PC-3 (cell line): ENCODE measurements at regions not wholly inside any gene's neighbourhood (a gene's known extent, or its start where the extent isn't known, plus 50 kb on each side); places are given as distances from the start of the nearest gene placed in this dataset.

Experiments
- ATAC-seq: fragments of 200-7000 bp; cut with Tn5 transposase; 2 replicates; pipeline ENCODE4 v1.9.1; 2020; ENCODE audit warnings: mild to moderate bottlenecking, moderate library complexity
- BruUV-seq: library from RNA; stranded (reverse); fragments of 400-500 nt; replicated peaks from 2 replicates; lab custom pipeline; 2021; lab: Mats Ljungman, UMichigan
- CTCF ChIA-PET: fragments of 300-600 bp; sonication (Branson Sonifier 250); formaldehyde crosslinking; loops from one replicate; lab custom pipeline; 2022; ENCODE audit warnings: antibody characterized with exemption; lab: Charles Lee
- POLR2A ChIA-PET: fragments of 300-600 bp; sonication (Branson Sonifier 250); formaldehyde crosslinking; loops from one replicate; lab custom pipeline; 2022; ENCODE audit warnings: antibody characterized with exemption; ENCODE audit not compliant: unreplicated experiment; lab: Charles Lee
- DNase-seq: peaks from one replicate; pipeline ENCODE4 v3.0.0-alpha.2; 2015
- H2AFZ ChIP-seq: fragments of 300-600 bp; sonication (generic); 2 replicates; pipeline ENCODE4 v1.6.0; 2016; ENCODE audit warnings: antibody characterized with exemption, low read length
- H3F3A ChIP-seq: fragments of 300-600 bp; sonication (generic); one replicate; pipeline ENCODE4 v1.6.0; 2017; ENCODE audit warnings: antibody characterized with exemption, low read length, control low read depth, mild to moderate bottlenecking; ENCODE audit not compliant: unreplicated experiment
- H3K27ac ChIP-seq: fragments of 300-600 bp; sonication (generic); 2 replicates; pipeline ENCODE4 v1.5.1; 2016; ENCODE audit warnings: mild to moderate bottlenecking, low read length
- H3K27me3 ChIP-seq: fragments of 300-600 bp; sonication (generic); 2 replicates; pipeline ENCODE4 v1.6.1; 2016; ENCODE audit warnings: low read length, mixed read lengths
- H3K36me3 ChIP-seq: fragments of 300-600 bp; sonication (generic); 2 replicates; pipeline ENCODE4 v1.6.1; 2016; ENCODE audit warnings: low read depth, mixed run types, low read length, mixed read lengths
- H3K4me1 ChIP-seq: fragments of 300-600 bp; sonication (generic); 2 replicates; pipeline ENCODE4 v1.5.1; 2016; ENCODE audit warnings: low read length; ENCODE audit not compliant: insufficient read depth
- H3K4me2 ChIP-seq: fragments of 300-600 bp; sonication (generic); 2 replicates; pipeline ENCODE4 v1.6.0; 2016; ENCODE audit warnings: low read length
- H3K4me3 ChIP-seq: fragments of 300-600 bp; sonication (generic); 2 replicates; pipeline ENCODE4 v1.5.1; 2016; ENCODE audit warnings: mild to moderate bottlenecking, low read length, mixed read lengths
- H3K79me2 ChIP-seq: fragments of 300-600 bp; sonication (generic); 2 replicates; pipeline ENCODE4 v1.6.1; 2017; ENCODE audit warnings: low read length, mixed read lengths
- H3K9ac ChIP-seq: fragments of 300-600 bp; sonication (generic); 2 replicates; pipeline ENCODE4 v1.6.0; 2016; ENCODE audit warnings: mild to moderate bottlenecking, low read length
- H3K9me2 ChIP-seq: fragments of 300-600 bp; sonication (generic); replicated peaks from 2 replicates; pipeline ENCODE4 v1.6.1; 2016; ENCODE audit warnings: mixed run types, low read length, mixed read lengths
- H3K9me3 ChIP-seq: fragments of 300-600 bp; sonication (generic); 2 replicates; pipeline ENCODE4 v1.6.1; 2016; ENCODE audit warnings: low read length, mixed read lengths
- H4K20me1 ChIP-seq: fragments of 300-600 bp; sonication (generic); 2 replicates; pipeline ENCODE4 v1.6.1; 2016; ENCODE audit warnings: low read length, mixed read lengths
- CTCF ChIP-seq: fragments of 300-600 bp; sonication (generic); conservative IDR thresholded peaks from 2 replicates; pipeline ENCODE4 v1.5.1; 2017; ENCODE audit warnings: antibody characterized with exemption, low read depth, mild to moderate bottlenecking, low read length
- EZH2 ChIP-seq: fragments of 300-600 bp; sonication (generic); IDR thresholded peaks from one replicate; pipeline ENCODE4 v1.6.1; 2017; ENCODE audit warnings: antibody characterized with exemption, mild to moderate bottlenecking, low read length; ENCODE audit not compliant: unreplicated experiment
- EZH2phosphoT487 ChIP-seq: fragments of 300-600 bp; sonication (generic); IDR thresholded peaks from 2 replicates; pipeline ENCODE4 v1.6.1; 2018; ENCODE audit warnings: mild to moderate bottlenecking, antibody characterized with exemption, low read length, borderline replicate concordance
- intact Hi-C: fragments of 100-400 bp; cut with micrococcal nuclease; formaldehyde crosslinking; loops from 2 replicates; pipeline ENCODE4 v1.9.0; 2023

- TF ChIP-seq EZH2phosphoT487 = no peak
- BruUV-seq = no TSS peak
- Histone ChIP-seq H3F3A (no peaks in the 10 kb centered on the region), H3K27ac (no peak overlapping the region), H3K9me2 (no peaks in the 10 kb centered on the region), H3K9ac (no peak overlapping the region), H3K36me3 (no peaks in the 10 kb centered on the region), H3K4me1 (no peaks in the 10 kb centered on the region), H3K79me2 (no peaks in the 10 kb centered on the region), H2AFZ (no peak overlapping the region), H3K27me3 (peaks cover 39% of the 10 kb centered on the region; the same call in 1 of the 2 replicates), H3K4me2 (no peak overlapping the region), H3K4me3 (no peak overlapping the region), H3K9me3 (no peaks in the 10 kb centered on the region), H4K20me1 (no peaks in the 10 kb centered on the region)
- ChIA-PET CTCF (no interaction called here), POLR2A (no interaction called here)
- ATAC-seq (no peak), DNase-seq (no peak)
- intact Hi-C loops = no loop called here
Measured at GRCh38 chr11:45440111-45440510, 154.0 kb upstream of the SYT13 start.

DNA sequence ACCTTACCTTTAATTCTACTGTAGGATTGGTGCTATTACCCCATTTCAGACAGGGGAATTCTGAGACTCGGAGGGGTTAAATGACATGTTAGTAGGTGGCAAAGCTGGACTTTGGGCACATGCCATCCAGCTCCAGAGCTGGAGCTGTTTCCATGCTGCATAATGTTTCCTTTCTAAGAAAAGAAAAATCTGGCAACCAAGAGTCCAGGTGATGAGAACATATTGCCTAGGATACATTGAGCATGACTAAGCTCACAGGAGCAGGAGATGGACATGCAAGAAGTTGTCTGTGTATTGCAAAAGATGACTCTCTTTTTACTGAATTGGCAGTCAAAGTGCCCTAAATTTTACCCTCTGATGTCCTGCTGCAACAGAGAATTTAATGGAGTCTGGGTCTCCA is 150.8 kb upstream of the SYT13 start:
- H3K27me3 ChIP-seq = peaks cover 38% of the 10 kb centered on the region
- H3K4me1 ChIP-seq = no peaks in the 10 kb centered on the region
- H3K27ac ChIP-seq = no peak overlapping the region
- no peak for TF ChIP-seq EZH2
- no peak for ATAC-seq
- H4K20me1 ChIP-seq = no peaks in the 10 kb centered on the region
- no peak for DNase-seq
- intact Hi-C loops = no loop called here
- H3K4me3 ChIP-seq = no peak overlapping the region
- H3K9me3 ChIP-seq = no peaks in the 10 kb centered on the region
- H3K79me2 ChIP-seq = no peaks in the 10 kb centered on the region
- H3K9me2 ChIP-seq = no peaks in the 10 kb centered on the region
- ChIA-PET CTCF (no interaction called here), POLR2A (no interaction called here)
- no peak overlapping the region for H3K4me2 ChIP-seq
- H3F3A ChIP-seq = no peaks in the 10 kb centered on the region
- no peaks in the 10 kb centered on the region for H3K36me3 ChIP-seq
- no TSS peak for BruUV-seq
- H2AFZ ChIP-seq = no peak overlapping the region
- H3K9ac ChIP-seq = no peak overlapping the region

GRCh38 chr11:45436118-45436517 is 150.0 kb upstream of the SYT13 start:
- H3K27ac ChIP-seq = no peak overlapping the region
- TF ChIP-seq EZH2 = no peak
- TF ChIP-seq CTCF = no peak
- TF ChIP-seq EZH2phosphoT487 = no peak
- no peak overlapping the region for H2AFZ ChIP-seq
- ChIA-PET POLR2A (no interaction called here), CTCF (no interaction called here)
- ATAC-seq = no peak
- no peaks in the 10 kb centered on the region for H4K20me1 ChIP-seq
- H3F3A ChIP-seq = no peaks in the 10 kb centered on the region
- no peaks in the 10 kb centered on the region for H3K36me3 ChIP-seq
- no peak overlapping the region for H3K4me2 ChIP-seq
- H3K4me1 ChIP-seq = no peaks in the 10 kb centered on the region
- no peaks in the 10 kb centered on the region for H3K9me3 ChIP-seq
- DNase-seq = no peak
- peaks cover 43% of the 10 kb centered on the region for H3K27me3 ChIP-seq
- intact Hi-C loops = no loop called here
- BruUV-seq = no TSS peak
- no peak overlapping the region for H3K4me3 ChIP-seq
- H3K9ac ChIP-seq = no peak overlapping the region
- H3K79me2 ChIP-seq = no peaks in the 10 kb centered on the region
- H3K9me2 ChIP-seq = no peaks in the 10 kb centered on the region

DNA sequence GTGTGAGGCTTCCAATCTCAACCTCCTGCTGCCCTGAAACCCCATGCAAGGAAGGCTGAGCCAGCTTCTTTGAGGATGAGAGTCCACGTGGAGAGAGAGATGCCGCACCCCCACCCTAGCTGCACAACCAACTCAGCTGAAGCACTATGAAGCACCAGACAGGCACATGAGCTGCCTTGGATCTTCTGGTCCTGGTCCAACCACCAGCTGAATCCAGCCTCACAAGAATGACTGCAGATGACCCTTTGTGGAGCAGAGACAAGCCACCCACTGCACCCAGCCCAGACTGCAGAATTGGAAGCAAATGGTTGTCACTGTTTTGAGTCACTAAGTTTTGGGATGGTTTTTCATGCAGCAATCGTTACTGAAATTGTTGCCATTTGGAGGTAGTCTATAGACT is 149.6 kb upstream of the SYT13 start:
- intact Hi-C loops = no loop called here
- peaks cover 42% of the 10 kb centered on the region for H3K27me3 ChIP-seq
- DNase-seq = no peak
- H3K4me3 ChIP-seq = no peak overlapping the region
- ChIA-PET CTCF (no interaction called here), POLR2A (no interaction called here)
- H4K20me1 ChIP-seq = no peaks in the 10 kb centered on the region
- H3K9ac ChIP-seq = no peak overlapping the region
- BruUV-seq = no TSS peak
- H3K9me2 ChIP-seq = no peaks in the 10 kb centered on the region
- H3K4me2 ChIP-seq = no peak overlapping the region
- H3K4me1 ChIP-seq = no peaks in the 10 kb centered on the region
- no peaks in the 10 kb centered on the region for H3K36me3 ChIP-seq
- no peaks in the 10 kb centered on the region for H3F3A ChIP-seq
- H2AFZ ChIP-seq = no peak overlapping the region
- ATAC-seq = no peak
- H3K79me2 ChIP-seq = no peaks in the 10 kb centered on the region
- no peaks in the 10 kb centered on the region for H3K9me3 ChIP-seq
- no peak overlapping the region for H3K27ac ChIP-seq
- TF ChIP-seq EZH2phosphoT487 (no peak), EZH2 (no peak), CTCF (no peak)
